Heart left ventricle (tissue), 13 donors: ENCODE measurements at regions not wholly inside any gene's neighbourhood (a gene's known extent, or its start where the extent isn't known, plus 50 kb on each side); places are given as distances from the start of the nearest gene placed in this dataset.

Experiments used
- CTCF ChIP-seq, 12 donors: fragments of 200-600 bp; sonication (generic) in 4 of 12; IDR thresholded peaks; one replicate each; pipeline versions ENCODE4 v1.5.0 to v1.8.0; 2018 to 2022; ENCODE audit warnings: antibody characterized with exemption in 12 of 12, mild to moderate bottlenecking in 5 of 12
- POLR2A ChIP-seq, 2 donors: fragments of 450-650 bp; IDR thresholded peaks; one replicate each; pipeline ENCODE4 v1.6.1; 2017; ENCODE audit warnings: antibody characterized with exemption in 2 of 2, mild to moderate bottlenecking in 2 of 2, moderate library complexity in 2 of 2
- donor health status: ischemic (EF 13 %, LVEDD 7.1; RV severe dilation, severe dysfunction).
- donor health status: DM: no; HTN: yes; CAD: no.
- donor health status: DM: no; HTN: no; CAD: no.
- donor health status: ischemic (EF 25% LVEDD 6.9; RV normal size, moderate dysfunction).
- donor health status: ischemic (EF 25% LVEDD 5.7; RV mildly dilated, moderate dysfunction).
- donor health status: ischemic (EF 35%, LVEDD 5.7; RV mildly dilated, moderate dysfunction).
- donor health status: nonischemic (EF 11% LVEDD 7.7; RV severe dilation, severe dysfunction).
- donor health status: DM: yes; HTN: yes; CAD: no.
- donor health status: PGD.
- donor health status: ischemic (EF 29% LVEDD 5.4; RV normal size, mild dysfunction).
- donor health status: nonischemic (EF 23%, LVEDD 6.1; RV moderate dilation, normal function).

GRCh38 chr4:134539729-134540231 is 338.2 kb upstream of the PABPC4L start:
- TF ChIP-seq POLR2A (IDR thresholded peaks at IDR 0.05) (no peak), CTCF (IDR thresholded peaks at IDR 0.05) (no peak)
